ENCODE measurements at regions not wholly inside any gene's neighbourhood (a gene's known extent, or its start where the extent isn't known, plus 50 kb on each side); places are given as distances from the start of the nearest gene placed in this dataset.

GRCh38 chr4:20084488-20084887, 167.2 kb upstream of the SLIT2 start:
- TF ChIP-seq REST (IDR thresholded peaks at IDR 0.05; ENCODE audit: insufficient read depth in 1 of 2, low read depth in 2 of 2, low read length in 2 of 2) (no peak), SIN3A (IDR thresholded peaks at IDR 0.05; ENCODE audit: borderline replicate concordance, insufficient read depth, low read length) (no peak), POLR2AphosphoS5 (IDR thresholded peaks at IDR 0.05; ENCODE audit: low read depth, low read length) (no peak), TAF1 (IDR thresholded peaks at IDR 0.05; ENCODE audit: borderline replicate concordance, insufficient read depth, low read length) (no peak), FOXP2 (optimal IDR thresholded peaks at IDR 0.05; ENCODE audit: borderline replicate concordance, extremely low read depth, extremely low read length, insufficient read depth) (no peak)

- TF ChIP-seq TAF1 (IDR thresholded peaks at IDR 0.05; ENCODE audit: borderline replicate concordance, insufficient read depth, low read length) (no peak), FOXP2 (optimal IDR thresholded peaks at IDR 0.05; ENCODE audit: borderline replicate concordance, extremely low read depth, extremely low read length, insufficient read depth) (no peak), POLR2AphosphoS5 (IDR thresholded peaks at IDR 0.05; ENCODE audit: low read depth, low read length) (no peak), REST (IDR thresholded peaks at IDR 0.05; ENCODE audit: insufficient read depth in 1 of 2, low read depth in 2 of 2, low read length in 2 of 2) (no peak)
Observed at GRCh38 chr4:20078644-20079043, 173.1 kb upstream of the SLIT2 start.

- no peak for TF ChIP-seq REST (IDR thresholded peaks at IDR 0.05; ENCODE audit: insufficient read depth in 1 of 2, low read depth in 2 of 2, low read length in 2 of 2)
- no peak for TF ChIP-seq FOXP2 (optimal IDR thresholded peaks at IDR 0.05; ENCODE audit: borderline replicate concordance, extremely low read depth, extremely low read length, insufficient read depth)
- TF ChIP-seq SIN3A (IDR thresholded peaks at IDR 0.05; ENCODE audit: borderline replicate concordance, insufficient read depth, low read length): no peak
- TF ChIP-seq TAF1 (IDR thresholded peaks at IDR 0.05; ENCODE audit: borderline replicate concordance, insufficient read depth, low read length): no peak
- TF ChIP-seq POLR2AphosphoS5 (IDR thresholded peaks at IDR 0.05; ENCODE audit: low read depth, low read length): no peak
Observed at GRCh38 chr4:20075248-20075871, 176.3 kb upstream of the SLIT2 start.

- no peak for TF ChIP-seq REST (IDR thresholded peaks at IDR 0.05; ENCODE audit: insufficient read depth in 1 of 2, low read depth in 2 of 2, low read length in 2 of 2)
- no peak for TF ChIP-seq POLR2AphosphoS5 (IDR thresholded peaks at IDR 0.05; ENCODE audit: low read depth, low read length)
- TF ChIP-seq TAF1 (IDR thresholded peaks at IDR 0.05; ENCODE audit: borderline replicate concordance, insufficient read depth, low read length): no peak
- no peak for TF ChIP-seq FOXP2 (optimal IDR thresholded peaks at IDR 0.05; ENCODE audit: borderline replicate concordance, extremely low read depth, extremely low read length, insufficient read depth)
- no peak for TF ChIP-seq SIN3A (IDR thresholded peaks at IDR 0.05; ENCODE audit: borderline replicate concordance, insufficient read depth, low read length)
Observed at GRCh38 chr4:20074450-20074849, 177.3 kb upstream of the SLIT2 start.

- TF ChIP-seq TAF1 (IDR thresholded peaks at IDR 0.05; ENCODE audit: borderline replicate concordance, insufficient read depth, low read length) (no peak), REST (IDR thresholded peaks at IDR 0.05; ENCODE audit: insufficient read depth in 1 of 2, low read depth in 2 of 2, low read length in 2 of 2) (no peak), POLR2AphosphoS5 (IDR thresholded peaks at IDR 0.05; ENCODE audit: low read depth, low read length) (no peak), FOXP2 (optimal IDR thresholded peaks at IDR 0.05; ENCODE audit: borderline replicate concordance, extremely low read depth, extremely low read length, insufficient read depth) (no peak)
Observed at GRCh38 chr4:20065952-20066351, 185.8 kb upstream of the SLIT2 start.

Data from PFSK-1 (cell line).